NT2/D1 (cell line): ENCODE measurements at regions not wholly inside any gene's neighbourhood (a gene's known extent, or its start where the extent isn't known, plus 50 kb on each side); places are given as distances from the start of the nearest gene placed in this dataset.
A peak's percentile ranks its signal among the peaks of the same experiment; 100 is the strongest.

Experiments used
- DNase-seq: peaks from one replicate; pipeline ENCODE4 v3.0.0-alpha.2; 2011; ENCODE audit warnings: low read depth, low spot score
- H3K27me3 ChIP-seq: 2 replicates; pipeline ENCODE4 v1.6.0; 2011; ENCODE audit warnings: mild to moderate bottlenecking; ENCODE audit not compliant: insufficient read length, insufficient read depth
- H3K36me3 ChIP-seq: 2 replicates; pipeline ENCODE4 v1.6.1; 2011; ENCODE audit warnings: mild to moderate bottlenecking, low read length, mixed read lengths; ENCODE audit not compliant: insufficient read depth, insufficient read length
- H3K4me1 ChIP-seq: 2 replicates; pipeline ENCODE4 v1.5.1; 2011; ENCODE audit not compliant: insufficient read depth, insufficient read length
- H3K4me3 ChIP-seq: 2 replicates; pipeline ENCODE4 v1.5.1; 2011; ENCODE audit warnings: low read depth; ENCODE audit not compliant: insufficient read length
- H3K9ac ChIP-seq: 2 replicates; pipeline ENCODE4 v1.6.0; 2011; ENCODE audit warnings: low read depth; ENCODE audit not compliant: insufficient read length
- H3K9me3 ChIP-seq: 2 replicates; pipeline ENCODE4 v1.5.1; 2011; ENCODE audit warnings: mild to moderate bottlenecking, low read length; ENCODE audit not compliant: insufficient read depth
- SUZ12 ChIP-seq: IDR thresholded peaks from 2 replicates; pipeline ENCODE4 v1.6.1; 2011; ENCODE audit not compliant: insufficient read length, insufficient read depth; ENCODE audit errors: extremely low read depth
- YY1 ChIP-seq: IDR thresholded peaks from 2 replicates; pipeline ENCODE4 v1.6.1; 2011; ENCODE audit not compliant: insufficient read length, insufficient read depth
- ZNF274 ChIP-seq: IDR thresholded peaks from 2 replicates; pipeline ENCODE4 v1.6.1; 2011; ENCODE audit warnings: mild to moderate bottlenecking, low read depth, low read length

- Histone ChIP-seq H3K36me3 (no peaks in the 10 kb centered on the region), H3K4me3 (no peak overlapping the region)
- DNase-seq: no peak
Observed at GRCh38 chr14:82052778-82053177, 519.1 kb upstream of the SEL1L start.

GRCh38 chr14:82055515-82056115 is 522.0 kb upstream of the SEL1L start:
- Histone ChIP-seq H3K36me3 (no peaks in the 10 kb centered on the region), H3K9ac (no peak overlapping the region), H3K4me3 (no peak overlapping the region)

More at GRCh38 chr14:82052778-82053177, 519.1 kb upstream of the SEL1L start:
- TF ChIP-seq ZNF274 (no peak), SUZ12 (no peak), YY1 (no peak)
- Histone ChIP-seq H3K4me1 (no peaks in the 10 kb centered on the region), H3K27me3 (no peaks in the 10 kb centered on the region), H3K9ac (no peak overlapping the region), H3K9me3 (no peaks in the 10 kb centered on the region)

GRCh38 chr14:82060219-82060618 is 526.6 kb upstream of the SEL1L start:
- Histone ChIP-seq H3K9me3 (no peaks in the 10 kb centered on the region), H3K9ac (no peak overlapping the region)
- TF ChIP-seq SUZ12 (no peak), ZNF274 (no peak), YY1 (no peak)

More at GRCh38 chr14:82055515-82056115, 522.0 kb upstream of the SEL1L start:
- Histone ChIP-seq H3K4me1 (no peaks in the 10 kb centered on the region), H3K9me3 (no peaks in the 10 kb centered on the region), H3K27me3 (no peaks in the 10 kb centered on the region)
- TF ChIP-seq ZNF274 (no peak), SUZ12 (no peak), YY1 (no peak)
- DNase-seq: no peak

GRCh38 chr14:82067221-82067875 is 533.7 kb upstream of the SEL1L start:
- no peaks in the 10 kb centered on the region for H3K9me3 ChIP-seq
- no peaks in the 10 kb centered on the region for H3K27me3 ChIP-seq
- no peak overlapping the region for H3K9ac ChIP-seq
- no peaks in the 10 kb centered on the region for H3K36me3 ChIP-seq
- TF ChIP-seq ZNF274 (no peak), YY1 (no peak), SUZ12 (no peak)
- no peak for DNase-seq
- no peaks in the 10 kb centered on the region for H3K4me1 ChIP-seq
- no peak overlapping the region for H3K4me3 ChIP-seq

More at GRCh38 chr14:82060219-82060618, 526.6 kb upstream of the SEL1L start:
- DNase-seq: peak; percentile 65
- no peaks in the 10 kb centered on the region for H3K36me3 ChIP-seq
- H3K4me1 ChIP-seq: no peaks in the 10 kb centered on the region
- no peaks in the 10 kb centered on the region for H3K27me3 ChIP-seq
- no peak overlapping the region for H3K4me3 ChIP-seq

GRCh38 chr14:82070040-82070439 is 536.4 kb upstream of the SEL1L start:
- Histone ChIP-seq H3K4me1 (no peaks in the 10 kb centered on the region), H3K27me3 (no peaks in the 10 kb centered on the region), H3K4me3 (no peak overlapping the region), H3K9ac (no peak overlapping the region), H3K9me3 (no peaks in the 10 kb centered on the region), H3K36me3 (no peaks in the 10 kb centered on the region)
- DNase-seq: peak; percentile 6
- TF ChIP-seq SUZ12 (no peak), ZNF274 (no peak), YY1 (no peak)

- H3K4me1 ChIP-seq: no peaks in the 10 kb centered on the region
- H3K9me3 ChIP-seq: no peaks in the 10 kb centered on the region
- H3K27me3 ChIP-seq: no peaks in the 10 kb centered on the region
- no peaks in the 10 kb centered on the region for H3K36me3 ChIP-seq
- no peak overlapping the region for H3K4me3 ChIP-seq
- no peak for DNase-seq
- no peak for TF ChIP-seq SUZ12
- no peak for TF ChIP-seq ZNF274
- TF ChIP-seq YY1: no peak
- H3K9ac ChIP-seq: no peak overlapping the region
Observed at GRCh38 chr14:82070753-82071152, 537.1 kb upstream of the SEL1L start.

- no peaks in the 10 kb centered on the region for H3K27me3 ChIP-seq
- no peak overlapping the region for H3K9ac ChIP-seq
- H3K4me3 ChIP-seq: no peak overlapping the region
- no peaks in the 10 kb centered on the region for H3K4me1 ChIP-seq
- no peak for TF ChIP-seq YY1
- no peak for TF ChIP-seq SUZ12
- no peak for TF ChIP-seq ZNF274
- no peaks in the 10 kb centered on the region for H3K9me3 ChIP-seq
- no peak for DNase-seq
- no peaks in the 10 kb centered on the region for H3K36me3 ChIP-seq
Observed at GRCh38 chr14:82073547-82073946, 539.9 kb upstream of the SEL1L start.
